ENCODE measurements at regions not wholly inside any gene's neighbourhood (a gene's known extent, or its start where the extent isn't known, plus 50 kb on each side); places are given as distances from the start of the nearest gene placed in this dataset.
A peak's percentile ranks its signal among the peaks of the same experiment; 100 is the strongest.

- 81 to 82% methylated on average over 14 of the region's 14 CpGs for WGBS, 2 donors
- Histone ChIP-seq H3K27me3 (peaks cover 0 to 14% (median 0%) of the 10 kb centered on the region in 7 donors), H3K4me3 (no peak overlapping the region), H3K36me3 (no peaks in the 10 kb centered on the region), H3K9me3 (no peaks in the 10 kb centered on the region), H3K4me1 (peaks cover 0 to 8% (median 4%) of the 10 kb centered on the region in 9 donors), H3K27ac (no peak overlapping the region)
- no peak for ATAC-seq
- no peak for TF ChIP-seq CTCF (IDR thresholded peaks at IDR 0.05)
- no peak for DNase-seq
- intact Hi-C loops (cut with DNase I), result loop anchor here in 1 of 10 donors (10.0 kb wide), 1 partner anchor 213 kb away; no protein-coding TSS in a partner anchor
Measured at GRCh38 chr1:200247518-200247917, 162.3 kb downstream of the ZNF281 start.

- intact Hi-C loops (cut with DNase I), result loop anchor here in 1 of 10 donors (10.0 kb wide), 1 partner anchor 211 kb away; no protein-coding TSS in a partner anchor
- WGBS, 2 donors, result 57 to 67% methylated on average over 7 of the region's 7 CpGs
- Histone ChIP-seq H3K9me3 (no peaks in the 10 kb centered on the region), H3K4me1 (peaks cover 3 to 27% (median 12%) of the 10 kb centered on the region in 9 donors), H3K36me3 (no peaks in the 10 kb centered on the region), H3K4me3 (no peak overlapping the region), H3K27ac (no peak overlapping the region), H3K27me3 (peaks cover 0 to 14% (median 0%) of the 10 kb centered on the region in 7 donors)
- no peak for TF ChIP-seq CTCF (IDR thresholded peaks at IDR 0.05)
- DNase-seq (peak; percentile 14 to 27), ATAC-seq (no peak)
Measured at GRCh38 chr1:200245473-200245872, 164.4 kb downstream of the ZNF281 start.

DNA sequence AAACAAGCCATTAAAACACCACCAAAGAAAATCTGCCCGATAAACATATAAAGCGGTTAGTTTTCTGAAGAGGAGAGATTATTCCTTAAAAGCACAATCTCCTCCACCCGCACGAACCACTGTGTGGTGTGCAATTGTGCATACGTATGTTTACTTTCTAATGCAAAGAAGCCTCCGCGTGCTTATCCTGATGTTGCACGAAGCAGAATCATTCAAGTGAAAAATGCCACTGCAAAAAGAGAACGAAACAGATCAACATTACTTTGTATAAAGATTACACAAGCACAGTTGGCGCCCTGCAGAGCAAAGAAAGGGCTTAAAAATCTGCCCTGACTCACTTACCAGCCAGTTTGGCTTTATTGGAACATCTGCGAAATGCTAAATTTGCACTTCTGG, 166.8 kb downstream of the ZNF281 start:
- DNase-seq (no peak), ATAC-seq (no peak)
- H3K4me3 ChIP-seq, result peak overlapping the region in 5 of 10 donors; percentile 11 to 30 (median 25)
- peaks cover 0 to 14% (median 0%) of the 10 kb centered on the region in 7 donors for H3K27me3 ChIP-seq
- peak overlapping the region in 8 of 10 donors; percentile 29 to 80 (median 58) for H3K27ac ChIP-seq
- H3K4me1 ChIP-seq, result peaks cover 3 to 32% (median 15%) of the 10 kb centered on the region in 9 donors
- 68 to 72% methylated on average over 11 of the region's 11 CpGs for WGBS, 2 donors
- no peaks in the 10 kb centered on the region for H3K9me3 ChIP-seq
- intact Hi-C loops (cut with DNase I), result loop anchor here in 1 of 10 donors (10.0 kb wide), 1 partner anchor 208 kb away; no protein-coding TSS in a partner anchor
- H3K36me3 ChIP-seq, result no peaks in the 10 kb centered on the region
- no peak for TF ChIP-seq CTCF (IDR thresholded peaks at IDR 0.05)

- intact Hi-C loops (cut with DNase I), result loop anchor here in 1 of 10 donors (10.0 kb wide), 1 partner anchor 208 kb away; no protein-coding TSS in a partner anchor
- peak overlapping the region in 9 of 10 donors; percentile 29 to 80 (median 57) for H3K27ac ChIP-seq
Measured at GRCh38 chr1:200242110-200243041, 167.5 kb downstream of the ZNF281 start.

More at GRCh38 chr1:200242110-200243041, 167.5 kb downstream of the ZNF281 start:
- ATAC-seq (peak in 7 of 8 donors; percentile 61 to 94 (median 82)), DNase-seq (peak in 1 of 2 donors; percentile 32)
- H3K9me3 ChIP-seq, result no peaks in the 10 kb centered on the region
- peaks cover 3 to 32% (median 15%) of the 10 kb centered on the region in 9 donors for H3K4me1 ChIP-seq
- H3K4me3 ChIP-seq, result peak overlapping the region in 7 of 10 donors; percentile 4 to 30 (median 21)
- peaks cover 0 to 11% (median 0%) of the 10 kb centered on the region in 7 donors for H3K27me3 ChIP-seq
- no peaks in the 10 kb centered on the region for H3K36me3 ChIP-seq
- no peak for TF ChIP-seq CTCF (IDR thresholded peaks at IDR 0.05)
- 31 to 32% methylated on average over 15 of the region's 15 CpGs for WGBS, 2 donors
